DND-41 (cell line): ENCODE measurements at regions not wholly inside any gene's neighbourhood (a gene's known extent, or its start where the extent isn't known, plus 50 kb on each side); places are given as distances from the start of the nearest gene placed in this dataset.

Experiments used
- ATAC-seq: fragments of 200-7000 bp; cut with Tn5 transposase; 3 replicates; pipeline ENCODE4 v1.9.1; 2021; ENCODE audit warnings: low read depth; ENCODE audit not compliant: insufficient read depth
- DNase-seq: peaks from one replicate; pipeline ENCODE4 v3.0.0-alpha.2; 2020
- H2AFZ ChIP-seq: 2 replicates; pipeline ENCODE4 v1.6.0; 2012; ENCODE audit warnings: low read depth, low read length
- H3K27ac ChIP-seq: 2 replicates; pipeline ENCODE4 v1.5.1; 2012; ENCODE audit warnings: low read length, inconsistent platforms
- H3K27me3 ChIP-seq: fragments of 200-600 bp; sonication (generic); 2 replicates; pipeline ENCODE4 v1.6.0; 2012; ENCODE audit warnings: low read length, mild to moderate bottlenecking, inconsistent platforms; ENCODE audit not compliant: insufficient read depth, poor library complexity
- H3K36me3 ChIP-seq: 2 replicates; pipeline ENCODE4 v1.5.1; 2012; ENCODE audit warnings: low read length, inconsistent platforms; ENCODE audit not compliant: insufficient read depth
- H3K4me1 ChIP-seq: 2 replicates; pipeline ENCODE4 v1.5.1; 2012; ENCODE audit warnings: mild to moderate bottlenecking, low read length; ENCODE audit not compliant: insufficient read depth
- H3K4me2 ChIP-seq: 2 replicates; pipeline ENCODE4 v1.6.0; 2012; ENCODE audit warnings: mild to moderate bottlenecking, moderate library complexity, low read length, inconsistent platforms; ENCODE audit not compliant: insufficient read depth
- H3K4me3 ChIP-seq, 2 experiments: fragments of 200-600 bp in 1 of 2; shearing (Covaris generic) in 1 of 2; 2 replicates each; pipeline ENCODE4 v1.5.1; 2012 to 2016; ENCODE audit warnings: inconsistent platforms in 2 of 2, low read length in 2 of 2, mild to moderate bottlenecking in 2 of 2, low read depth in 1 of 2, moderate library complexity in 1 of 2
- H3K79me2 ChIP-seq: 2 replicates; pipeline ENCODE4 v1.6.0; 2012; ENCODE audit warnings: low read length, inconsistent platforms; ENCODE audit not compliant: insufficient read depth
- H3K9ac ChIP-seq: 2 replicates; pipeline ENCODE4 v1.6.0; 2012; ENCODE audit warnings: low read depth, mild to moderate bottlenecking, inconsistent platforms, low read length, moderate library complexity
- H3K9me3 ChIP-seq: 2 replicates; pipeline ENCODE4 v1.5.1; 2012; ENCODE audit warnings: low read length, moderate library complexity, mild to moderate bottlenecking, inconsistent platforms; ENCODE audit not compliant: insufficient read depth, severe bottlenecking
- H4K20me1 ChIP-seq: 2 replicates; pipeline ENCODE4 v1.6.0; 2012; ENCODE audit warnings: low read length; ENCODE audit not compliant: insufficient read depth
- EZH2 ChIP-seq: IDR thresholded peaks from 3 replicates; pipeline ENCODE4 v1.6.1; 2012; ENCODE audit warnings: borderline replicate concordance, low read depth, mild to moderate bottlenecking, moderate library complexity, low read length, inconsistent platforms; ENCODE audit not compliant: severe bottlenecking
- TF ChIP-seq, protein P1 (sequence below): IDR thresholded peaks from 2 replicates; pipeline ENCODE4 v1.5.1; 2012; ENCODE audit warnings: borderline replicate concordance, low read length, moderate library complexity, mild to moderate bottlenecking; ENCODE audit not compliant: poor library complexity, severe bottlenecking; ENCODE audit errors: extremely low read depth

DNA sequence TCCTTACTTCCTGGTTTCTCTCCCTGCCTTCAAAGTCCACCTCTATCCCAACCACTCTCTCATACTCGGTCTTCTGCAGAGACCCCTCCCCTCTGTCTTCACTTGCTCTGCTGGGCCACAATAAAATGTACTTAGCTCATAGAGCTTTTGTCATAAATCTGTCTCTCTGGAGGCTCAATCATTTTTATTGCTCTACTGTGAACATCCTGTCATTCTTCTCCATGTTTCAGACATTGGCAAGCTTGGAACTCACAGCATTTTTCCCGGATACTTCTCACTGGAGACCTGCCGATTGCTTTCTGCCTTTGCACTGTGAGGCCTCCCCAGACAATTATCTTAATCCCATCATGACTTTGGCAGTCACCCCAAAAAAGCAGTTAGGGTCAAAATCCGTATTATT is 192.3 kb upstream of the ZMIZ1 start:
- Histone ChIP-seq H3K4me1 (no peaks in the 10 kb centered on the region), H3K4me3 (no peak overlapping the region), H3K9ac (no peak overlapping the region), H3K27me3 (peaks cover 11% of the 10 kb centered on the region), H3K36me3 (no peaks in the 10 kb centered on the region), H3K4me2 (no peak overlapping the region), H2AFZ (no peak overlapping the region), H4K20me1 (no peaks in the 10 kb centered on the region), H3K27ac (no peak overlapping the region), H3K9me3 (peaks cover 9% of the 10 kb centered on the region), H3K79me2 (no peaks in the 10 kb centered on the region)
- TF ChIP-seq, protein P1, sequence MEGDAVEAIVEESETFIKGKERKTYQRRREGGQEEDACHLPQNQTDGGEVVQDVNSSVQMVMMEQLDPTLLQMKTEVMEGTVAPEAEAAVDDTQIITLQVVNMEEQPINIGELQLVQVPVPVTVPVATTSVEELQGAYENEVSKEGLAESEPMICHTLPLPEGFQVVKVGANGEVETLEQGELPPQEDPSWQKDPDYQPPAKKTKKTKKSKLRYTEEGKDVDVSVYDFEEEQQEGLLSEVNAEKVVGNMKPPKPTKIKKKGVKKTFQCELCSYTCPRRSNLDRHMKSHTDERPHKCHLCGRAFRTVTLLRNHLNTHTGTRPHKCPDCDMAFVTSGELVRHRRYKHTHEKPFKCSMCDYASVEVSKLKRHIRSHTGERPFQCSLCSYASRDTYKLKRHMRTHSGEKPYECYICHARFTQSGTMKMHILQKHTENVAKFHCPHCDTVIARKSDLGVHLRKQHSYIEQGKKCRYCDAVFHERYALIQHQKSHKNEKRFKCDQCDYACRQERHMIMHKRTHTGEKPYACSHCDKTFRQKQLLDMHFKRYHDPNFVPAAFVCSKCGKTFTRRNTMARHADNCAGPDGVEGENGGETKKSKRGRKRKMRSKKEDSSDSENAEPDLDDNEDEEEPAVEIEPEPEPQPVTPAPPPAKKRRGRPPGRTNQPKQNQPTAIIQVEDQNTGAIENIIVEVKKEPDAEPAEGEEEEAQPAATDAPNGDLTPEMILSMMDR: no peak
- TF ChIP-seq EZH2: no peak
- DNase-seq: no peak
- ATAC-seq: no peak

DNA sequence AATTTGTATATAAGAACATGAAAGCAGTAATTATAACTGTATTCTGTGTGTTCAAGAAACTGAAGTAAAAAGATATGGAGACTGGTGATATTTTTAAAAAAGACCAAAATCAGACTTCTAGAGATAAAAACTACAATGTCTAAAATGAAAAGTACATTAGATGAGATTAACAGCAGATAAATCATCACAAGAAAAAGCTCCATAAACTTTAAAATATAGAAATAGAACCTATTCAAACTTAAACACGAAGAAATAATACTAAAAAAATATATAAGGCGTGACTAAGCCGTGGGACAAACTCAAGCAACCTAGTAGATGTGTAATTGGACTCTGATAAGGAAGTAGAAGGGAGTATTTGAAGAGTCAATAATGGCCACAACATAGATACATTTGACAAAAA is 189.1 kb upstream of the ZMIZ1 start:
- Histone ChIP-seq H3K4me3 (no peak overlapping the region), H3K79me2 (no peaks in the 10 kb centered on the region), H2AFZ (no peak overlapping the region), H3K4me2 (no peak overlapping the region), H3K27ac (no peak overlapping the region), H3K9ac (no peak overlapping the region), H3K4me1 (no peaks in the 10 kb centered on the region), H3K36me3 (no peaks in the 10 kb centered on the region), H4K20me1 (no peaks in the 10 kb centered on the region), H3K27me3 (peaks cover 10% of the 10 kb centered on the region), H3K9me3 (peaks cover 9% of the 10 kb centered on the region)
- ATAC-seq (no peak), DNase-seq (no peak)
- TF ChIP-seq EZH2: no peak
- TF ChIP-seq, protein P1: no peak

DNA sequence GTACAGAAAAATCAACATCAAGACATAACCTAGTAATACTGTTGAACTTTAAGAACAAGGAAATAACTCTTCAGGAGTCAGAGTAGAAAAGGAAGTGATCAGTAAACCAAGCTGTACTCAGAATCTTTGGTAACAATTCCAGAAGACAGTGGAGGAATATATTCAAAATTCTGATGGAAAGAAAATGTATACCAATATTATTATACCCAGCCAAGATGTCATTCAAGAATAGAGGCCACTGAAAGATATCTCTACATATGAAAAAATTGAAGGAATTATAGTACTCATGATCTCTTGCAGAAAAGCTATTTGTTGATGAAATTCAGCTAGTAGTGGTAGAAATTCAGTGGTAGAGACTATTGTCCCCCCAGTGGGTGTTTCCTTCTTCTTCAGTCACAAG is 182.6 kb upstream of the ZMIZ1 start:
- no peak overlapping the region for H3K4me2 ChIP-seq
- H2AFZ ChIP-seq: no peak overlapping the region
- H4K20me1 ChIP-seq: no peaks in the 10 kb centered on the region
- TF ChIP-seq EZH2: no peak
- TF ChIP-seq, protein P1: no peak
- H3K79me2 ChIP-seq: no peaks in the 10 kb centered on the region
- DNase-seq: no peak
- no peaks in the 10 kb centered on the region for H3K4me1 ChIP-seq
- no peak overlapping the region for H3K27ac ChIP-seq
- no peak overlapping the region for H3K4me3 ChIP-seq
- H3K9ac ChIP-seq: no peak overlapping the region
- ATAC-seq: no peak
- no peaks in the 10 kb centered on the region for H3K36me3 ChIP-seq
- peaks cover 4% of the 10 kb centered on the region for H3K27me3 ChIP-seq
- peaks cover 14% of the 10 kb centered on the region for H3K9me3 ChIP-seq

DNA sequence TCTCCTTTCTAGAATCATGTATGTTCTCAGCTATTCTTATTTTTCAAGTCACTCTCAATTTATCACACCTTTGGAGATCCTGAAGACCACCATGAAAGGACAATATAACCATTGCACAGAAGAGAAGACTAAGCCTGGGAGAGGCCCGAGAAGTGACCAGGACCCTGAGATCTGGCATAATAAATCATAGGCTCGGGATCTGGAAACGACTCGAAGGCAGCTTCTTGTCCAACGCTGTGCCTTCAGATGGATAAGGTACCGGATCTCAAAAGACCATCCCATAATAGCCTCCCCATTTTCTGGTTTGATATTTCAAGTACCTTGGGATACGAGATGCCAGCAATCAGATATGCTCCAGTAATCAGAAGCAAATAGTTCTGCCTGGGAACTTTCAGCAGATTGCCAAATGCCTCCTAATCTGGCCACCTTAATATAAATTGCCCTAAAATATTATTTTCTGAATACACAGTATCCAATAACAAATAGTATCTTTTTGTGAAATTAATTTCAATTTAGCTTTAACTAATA is 179.2 kb upstream of the ZMIZ1 start:
- ATAC-seq (no peak), DNase-seq (no peak)
- Histone ChIP-seq H3K27ac (no peak overlapping the region), H3K4me3 (no peak overlapping the region), H3K36me3 (no peaks in the 10 kb centered on the region), H3K27me3 (peaks cover 10% of the 10 kb centered on the region), H4K20me1 (no peaks in the 10 kb centered on the region), H3K79me2 (no peaks in the 10 kb centered on the region), H3K4me2 (no peak overlapping the region), H3K4me1 (no peaks in the 10 kb centered on the region), H2AFZ (no peak overlapping the region), H3K9ac (no peak overlapping the region), H3K9me3 (peaks cover 14% of the 10 kb centered on the region)
- TF ChIP-seq, protein P1: no peak
- TF ChIP-seq EZH2: no peak
